GM23338 (cell line): ENCODE measurements at regions not wholly inside any gene's neighbourhood (a gene's known extent, or its start where the extent isn't known, plus 50 kb on each side); places are given as distances from the start of the nearest gene placed in this dataset.

Source experiments
- ATAC-seq: fragments of 200-7000 bp; cut with Tn5 transposase; 3 replicates; pipeline ENCODE4 v1.9.1; 2020
- DNase-seq: peaks from one replicate; pipeline ENCODE4 v3.0.0-alpha.2; 2015; ENCODE audit warnings: low spot score
- H2AFZ ChIP-seq: fragments of 200-600 bp; sonication (generic); 2 replicates; pipeline ENCODE4 v1.8.0; 2016; ENCODE audit warnings: antibody characterized with exemption, mild to moderate bottlenecking, moderate library complexity
- H3F3A ChIP-seq: fragments of 200-600 bp; sonication (generic); replicated peaks from 2 replicates; pipeline ENCODE4 v1.8.0; 2017; ENCODE audit warnings: antibody characterized with exemption, mixed run types, low read depth
- H3K27ac ChIP-seq: fragments of 200-600 bp; sonication (generic); 2 replicates; pipeline ENCODE4 v1.6.1; 2016; ENCODE audit warnings: low read depth
- H3K27me3 ChIP-seq: fragments of 200-600 bp; sonication (generic); 2 replicates; pipeline ENCODE4 v1.8.0; 2016; ENCODE audit warnings: mild to moderate bottlenecking, mixed run types, moderate library complexity; ENCODE audit not compliant: insufficient read depth
- H3K36me3 ChIP-seq: fragments of 200-600 bp; sonication (generic); 2 replicates; pipeline ENCODE4 v1.8.0; 2016; ENCODE audit warnings: mild to moderate bottlenecking; ENCODE audit not compliant: insufficient read depth
- H3K4me1 ChIP-seq: fragments of 200-600 bp; sonication (generic); 2 replicates; pipeline ENCODE4 v1.8.0; 2016; ENCODE audit warnings: mild to moderate bottlenecking, moderate library complexity; ENCODE audit not compliant: insufficient read depth
- H3K4me2 ChIP-seq: fragments of 200-600 bp; sonication (generic); 2 replicates; pipeline ENCODE4 v1.7.1; 2017; ENCODE audit warnings: mixed run types
- H3K4me3 ChIP-seq: fragments of 200-600 bp; sonication (generic); 2 replicates; pipeline ENCODE4 v1.6.1; 2016; ENCODE audit warnings: mixed run types
- H3K79me2 ChIP-seq: fragments of 200-600 bp; sonication (generic); replicated peaks from 2 replicates; pipeline ENCODE4 v1.8.0; 2017; ENCODE audit warnings: mild to moderate bottlenecking; ENCODE audit not compliant: insufficient read depth
- H3K9me2 ChIP-seq: fragments of 200-600 bp; sonication (generic); 2 replicates; pipeline ENCODE4 v1.8.0; 2017; ENCODE audit not compliant: insufficient read depth
- H4K20me1 ChIP-seq: fragments of 200-600 bp; sonication (generic); replicated peaks from 2 replicates; pipeline ENCODE4 v1.8.0; 2017; ENCODE audit warnings: mild to moderate bottlenecking; ENCODE audit not compliant: insufficient read depth
- H3K27ac Mint-ChIP-seq: 2 replicates; pipeline ENCODE4 v1.8.0; 2020; ENCODE audit warnings: inconsistent platforms, mild to moderate bottlenecking, moderate library complexity, mixed read lengths
- H3K27me3 Mint-ChIP-seq: 3 replicates; pipeline ENCODE4 v1.8.0; 2022; ENCODE audit warnings: low read depth, mild to moderate bottlenecking, moderate library complexity, mixed read lengths, inconsistent platforms; ENCODE audit not compliant: insufficient read depth, poor library complexity
- H3K36me3 Mint-ChIP-seq: 3 replicates; pipeline ENCODE4 v1.8.0; 2021; ENCODE audit warnings: low read depth, mild to moderate bottlenecking, inconsistent platforms, moderate library complexity, mixed read lengths
- H3K4me1 Mint-ChIP-seq: 3 replicates; pipeline ENCODE4 v1.8.0; 2020; ENCODE audit warnings: mild to moderate bottlenecking, inconsistent platforms, mixed read lengths
- H3K4me3 Mint-ChIP-seq: 3 replicates; pipeline ENCODE4 v1.8.0; 2021; ENCODE audit warnings: moderate library complexity, mild to moderate bottlenecking, inconsistent platforms, mixed read lengths
- H3K9me3 Mint-ChIP-seq: 3 replicates; pipeline ENCODE4 v1.8.0; 2020; ENCODE audit warnings: moderate library complexity, mild to moderate bottlenecking, inconsistent platforms, mixed read lengths
- CREB1 ChIP-seq: fragments of 250-450 bp; sonication (Bioruptor Pico); IDR thresholded peaks from 2 replicates; pipeline ENCODE4 v1.5.0; 2020; ENCODE audit warnings: low read depth, mild to moderate bottlenecking, moderate library complexity
- EZH2 ChIP-seq: fragments of 200-600 bp; sonication (generic); IDR thresholded peaks from one replicate; pipeline ENCODE4 v1.8.0; 2017; ENCODE audit warnings: antibody characterized with exemption, mild to moderate bottlenecking, low read depth; ENCODE audit not compliant: unreplicated experiment
- EZH2phosphoT487 ChIP-seq: fragments of 200-600 bp; sonication (generic); IDR thresholded peaks from one replicate; pipeline ENCODE4 v1.8.1; 2018; ENCODE audit warnings: antibody characterized with exemption; ENCODE audit not compliant: unreplicated experiment
- JUNB ChIP-seq: IDR thresholded peaks from one replicate; pipeline ENCODE4 v1.6.1; 2016; ENCODE audit warnings: antibody characterized with exemption; ENCODE audit not compliant: unreplicated experiment
- NANOG ChIP-seq: IDR thresholded peaks from 2 replicates; pipeline ENCODE4 v1.6.1; 2016; ENCODE audit warnings: antibody characterized with exemption, borderline replicate concordance
- POLR2AphosphoS5 ChIP-seq: IDR thresholded peaks from 2 replicates; pipeline ENCODE4 v1.6.1; 2016; ENCODE audit warnings: antibody characterized with exemption, low read depth
- STAT1 ChIP-seq: IDR thresholded peaks from one replicate; pipeline ENCODE4 v1.6.1; 2016; ENCODE audit warnings: antibody characterized with exemption; ENCODE audit not compliant: unreplicated experiment
- ZNF114 ChIP-seq: fragments of 250-450 bp; sonication (Bioruptor Pico); IDR thresholded peaks from 2 replicates; pipeline ENCODE4 v1.5.0; 2020; ENCODE audit warnings: mild to moderate bottlenecking, moderate library complexity
- ZNF331 ChIP-seq: fragments of 250-450 bp; sonication (Bioruptor Pico); IDR thresholded peaks from 2 replicates; pipeline ENCODE4 v1.5.0; 2020; ENCODE audit warnings: low read depth, mild to moderate bottlenecking, moderate library complexity
- TF ChIP-seq, protein P1 (sequence below): fragments of 250-450 bp; sonication (Bioruptor Pico); IDR thresholded peaks from 2 replicates; pipeline ENCODE4 v1.5.0; 2020; ENCODE audit warnings: mild to moderate bottlenecking, moderate library complexity
- TF ChIP-seq, protein P2 (sequence below): IDR thresholded peaks from 2 replicates; pipeline ENCODE4 v1.6.1; 2016; ENCODE audit warnings: antibody characterized with exemption
- TF ChIP-seq, protein P3 (sequence below): IDR thresholded peaks from one replicate; pipeline ENCODE4 v1.6.1; 2018; ENCODE audit warnings: antibody characterized with exemption; ENCODE audit not compliant: unreplicated experiment
- TF ChIP-seq, protein P4 (sequence below), 2 experiments: fragments of 200-600 bp in 1 of 2; sonication (generic) in 1 of 2; conservative IDR thresholded peaks; 2 replicates each; pipeline versions ENCODE4 v1.5.1 to v1.6.1; 2016 to 2017; ENCODE audit warnings: antibody characterized with exemption in 2 of 2, low read depth in 2 of 2, mild to moderate bottlenecking in 2 of 2, moderate library complexity in 1 of 2

DNA sequence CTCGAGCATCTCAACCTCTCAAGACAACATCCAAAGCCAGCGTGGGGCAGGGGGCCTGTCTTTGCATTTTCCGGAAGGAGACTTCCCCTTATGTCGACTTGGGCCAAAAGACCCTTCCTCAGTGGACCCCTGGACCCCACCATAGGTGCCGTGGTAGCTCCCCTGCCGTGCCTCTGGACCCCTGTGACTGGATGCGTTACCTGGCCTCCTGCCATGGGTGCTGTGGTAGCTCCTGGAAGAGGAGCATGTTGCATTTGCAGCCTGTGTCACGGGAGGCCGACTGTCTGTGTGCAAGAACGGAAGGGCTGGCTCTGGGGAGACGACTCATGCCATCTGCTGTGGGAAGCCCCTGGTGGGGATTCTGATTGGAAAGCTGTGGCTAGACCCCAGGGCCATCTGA, 130.1 kb downstream of the FOXL1 start:
- Histone ChIP-seq H3K36me3 (no peaks in the 10 kb centered on the region), H3K4me3 (no peak overlapping the region), H3K27ac (no peak overlapping the region), H3K4me2 (no peak overlapping the region), H3K4me1 (no peaks in the 10 kb centered on the region), H3F3A (no peaks in the 10 kb centered on the region), H4K20me1 (no peaks in the 10 kb centered on the region), H2AFZ (no peak overlapping the region), H3K9me2 (0 out of 2 replicates have a peak, but pooled peaks cover 4% of the 10 kb centered on the region), H3K79me2 (no peaks in the 10 kb centered on the region), H3K27me3 (no peaks in the 10 kb centered on the region)
- H3K27ac Mint-ChIP-seq = no peak overlapping the region
- H3K36me3 Mint-ChIP-seq = peaks cover 2% of the 10 kb centered on the region; the same call in 1 of the 3 replicates
- H3K4me1 Mint-ChIP-seq = peaks cover 17% of the 10 kb centered on the region
- TF ChIP-seq CREB1 (CRISPR knock-in tag) (no peak), EZH2 (no peak), NANOG (no peak), POLR2AphosphoS5 (no peak), ZNF331 (CRISPR knock-in tag) (no peak), JUNB (no peak), STAT1 (no peak), EZH2phosphoT487 (no peak), ZNF114 (CRISPR knock-in tag) (no peak)
- TF ChIP-seq, protein P1, sequence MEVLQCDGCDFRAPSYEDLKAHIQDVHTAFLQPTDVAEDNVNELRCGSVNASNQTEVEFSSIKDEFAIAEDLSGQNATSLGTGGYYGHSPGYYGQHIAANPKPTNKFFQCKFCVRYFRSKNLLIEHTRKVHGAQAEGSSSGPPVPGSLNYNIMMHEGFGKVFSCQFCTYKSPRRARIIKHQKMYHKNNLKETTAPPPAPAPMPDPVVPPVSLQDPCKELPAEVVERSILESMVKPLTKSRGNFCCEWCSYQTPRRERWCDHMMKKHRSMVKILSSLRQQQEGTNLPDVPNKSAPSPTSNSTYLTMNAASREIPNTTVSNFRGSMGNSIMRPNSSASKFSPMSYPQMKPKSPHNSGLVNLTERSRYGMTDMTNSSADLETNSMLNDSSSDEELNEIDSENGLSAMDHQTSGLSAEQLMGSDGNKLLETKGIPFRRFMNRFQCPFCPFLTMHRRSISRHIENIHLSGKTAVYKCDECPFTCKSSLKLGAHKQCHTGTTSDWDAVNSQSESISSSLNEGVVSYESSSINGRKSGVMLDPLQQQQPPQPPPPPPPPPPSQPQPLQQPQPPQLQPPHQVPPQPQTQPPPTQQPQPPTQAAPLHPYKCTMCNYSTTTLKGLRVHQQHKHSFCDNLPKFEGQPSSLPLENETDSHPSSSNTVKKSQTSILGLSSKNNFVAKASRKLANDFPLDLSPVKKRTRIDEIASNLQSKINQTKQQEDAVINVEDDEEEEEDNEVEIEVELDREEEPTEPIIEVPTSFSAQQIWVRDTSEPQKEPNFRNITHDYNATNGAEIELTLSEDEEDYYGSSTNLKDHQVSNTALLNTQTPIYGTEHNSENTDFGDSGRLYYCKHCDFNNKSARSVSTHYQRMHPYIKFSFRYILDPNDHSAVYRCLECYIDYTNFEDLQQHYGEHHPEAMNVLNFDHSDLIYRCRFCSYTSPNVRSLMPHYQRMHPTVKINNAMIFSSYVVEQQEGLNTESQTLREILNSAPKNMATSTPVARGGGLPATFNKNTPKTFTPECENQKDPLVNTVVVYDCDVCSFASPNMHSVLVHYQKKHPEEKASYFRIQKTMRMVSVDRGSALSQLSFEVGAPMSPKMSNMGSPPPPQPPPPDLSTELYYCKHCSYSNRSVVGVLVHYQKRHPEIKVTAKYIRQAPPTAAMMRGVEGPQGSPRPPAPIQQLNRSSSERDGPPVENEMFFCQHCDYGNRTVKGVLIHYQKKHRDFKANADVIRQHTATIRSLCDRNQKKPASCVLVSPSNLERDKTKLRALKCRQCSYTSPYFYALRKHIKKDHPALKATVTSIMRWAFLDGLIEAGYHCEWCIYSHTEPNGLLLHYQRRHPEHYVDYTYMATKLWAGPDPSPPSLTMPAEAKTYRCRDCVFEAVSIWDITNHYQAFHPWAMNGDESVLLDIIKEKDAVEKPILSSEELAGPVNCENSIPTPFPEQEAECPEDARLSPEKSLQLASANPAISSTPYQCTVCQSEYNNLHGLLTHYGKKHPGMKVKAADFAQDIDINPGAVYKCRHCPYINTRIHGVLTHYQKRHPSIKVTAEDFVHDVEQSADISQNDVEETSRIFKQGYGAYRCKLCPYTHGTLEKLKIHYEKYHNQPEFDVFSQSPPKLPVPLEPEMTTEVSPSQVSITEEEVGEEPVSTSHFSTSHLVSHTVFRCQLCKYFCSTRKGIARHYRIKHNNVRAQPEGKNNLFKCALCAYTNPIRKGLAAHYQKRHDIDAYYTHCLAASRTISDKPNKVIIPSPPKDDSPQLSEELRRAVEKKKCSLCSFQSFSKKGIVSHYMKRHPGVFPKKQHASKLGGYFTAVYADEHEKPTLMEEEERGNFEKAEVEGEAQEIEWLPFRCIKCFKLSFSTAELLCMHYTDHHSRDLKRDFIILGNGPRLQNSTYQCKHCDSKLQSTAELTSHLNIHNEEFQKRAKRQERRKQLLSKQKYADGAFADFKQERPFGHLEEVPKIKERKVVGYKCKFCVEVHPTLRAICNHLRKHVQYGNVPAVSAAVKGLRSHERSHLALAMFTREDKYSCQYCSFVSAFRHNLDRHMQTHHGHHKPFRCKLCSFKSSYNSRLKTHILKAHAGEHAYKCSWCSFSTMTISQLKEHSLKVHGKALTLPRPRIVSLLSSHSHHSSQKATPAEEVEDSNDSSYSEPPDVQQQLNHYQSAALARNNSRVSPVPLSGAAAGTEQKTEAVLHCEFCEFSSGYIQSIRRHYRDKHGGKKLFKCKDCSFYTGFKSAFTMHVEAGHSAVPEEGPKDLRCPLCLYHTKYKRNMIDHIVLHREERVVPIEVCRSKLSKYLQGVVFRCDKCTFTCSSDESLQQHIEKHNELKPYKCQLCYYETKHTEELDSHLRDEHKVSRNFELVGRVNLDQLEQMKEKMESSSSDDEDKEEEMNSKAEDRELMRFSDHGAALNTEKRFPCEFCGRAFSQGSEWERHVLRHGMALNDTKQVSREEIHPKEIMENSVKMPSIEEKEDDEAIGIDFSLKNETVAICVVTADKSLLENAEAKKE (CRISPR knock-in tag) = no peak
- TF ChIP-seq, protein P2, sequence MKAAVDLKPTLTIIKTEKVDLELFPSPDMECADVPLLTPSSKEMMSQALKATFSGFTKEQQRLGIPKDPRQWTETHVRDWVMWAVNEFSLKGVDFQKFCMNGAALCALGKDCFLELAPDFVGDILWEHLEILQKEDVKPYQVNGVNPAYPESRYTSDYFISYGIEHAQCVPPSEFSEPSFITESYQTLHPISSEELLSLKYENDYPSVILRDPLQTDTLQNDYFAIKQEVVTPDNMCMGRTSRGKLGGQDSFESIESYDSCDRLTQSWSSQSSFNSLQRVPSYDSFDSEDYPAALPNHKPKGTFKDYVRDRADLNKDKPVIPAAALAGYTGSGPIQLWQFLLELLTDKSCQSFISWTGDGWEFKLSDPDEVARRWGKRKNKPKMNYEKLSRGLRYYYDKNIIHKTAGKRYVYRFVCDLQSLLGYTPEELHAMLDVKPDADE = no peak
- TF ChIP-seq, protein P3, sequence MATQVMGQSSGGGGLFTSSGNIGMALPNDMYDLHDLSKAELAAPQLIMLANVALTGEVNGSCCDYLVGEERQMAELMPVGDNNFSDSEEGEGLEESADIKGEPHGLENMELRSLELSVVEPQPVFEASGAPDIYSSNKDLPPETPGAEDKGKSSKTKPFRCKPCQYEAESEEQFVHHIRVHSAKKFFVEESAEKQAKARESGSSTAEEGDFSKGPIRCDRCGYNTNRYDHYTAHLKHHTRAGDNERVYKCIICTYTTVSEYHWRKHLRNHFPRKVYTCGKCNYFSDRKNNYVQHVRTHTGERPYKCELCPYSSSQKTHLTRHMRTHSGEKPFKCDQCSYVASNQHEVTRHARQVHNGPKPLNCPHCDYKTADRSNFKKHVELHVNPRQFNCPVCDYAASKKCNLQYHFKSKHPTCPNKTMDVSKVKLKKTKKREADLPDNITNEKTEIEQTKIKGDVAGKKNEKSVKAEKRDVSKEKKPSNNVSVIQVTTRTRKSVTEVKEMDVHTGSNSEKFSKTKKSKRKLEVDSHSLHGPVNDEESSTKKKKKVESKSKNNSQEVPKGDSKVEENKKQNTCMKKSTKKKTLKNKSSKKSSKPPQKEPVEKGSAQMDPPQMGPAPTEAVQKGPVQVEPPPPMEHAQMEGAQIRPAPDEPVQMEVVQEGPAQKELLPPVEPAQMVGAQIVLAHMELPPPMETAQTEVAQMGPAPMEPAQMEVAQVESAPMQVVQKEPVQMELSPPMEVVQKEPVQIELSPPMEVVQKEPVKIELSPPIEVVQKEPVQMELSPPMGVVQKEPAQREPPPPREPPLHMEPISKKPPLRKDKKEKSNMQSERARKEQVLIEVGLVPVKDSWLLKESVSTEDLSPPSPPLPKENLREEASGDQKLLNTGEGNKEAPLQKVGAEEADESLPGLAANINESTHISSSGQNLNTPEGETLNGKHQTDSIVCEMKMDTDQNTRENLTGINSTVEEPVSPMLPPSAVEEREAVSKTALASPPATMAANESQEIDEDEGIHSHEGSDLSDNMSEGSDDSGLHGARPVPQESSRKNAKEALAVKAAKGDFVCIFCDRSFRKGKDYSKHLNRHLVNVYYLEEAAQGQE = no peak
- TF ChIP-seq, protein P4, sequence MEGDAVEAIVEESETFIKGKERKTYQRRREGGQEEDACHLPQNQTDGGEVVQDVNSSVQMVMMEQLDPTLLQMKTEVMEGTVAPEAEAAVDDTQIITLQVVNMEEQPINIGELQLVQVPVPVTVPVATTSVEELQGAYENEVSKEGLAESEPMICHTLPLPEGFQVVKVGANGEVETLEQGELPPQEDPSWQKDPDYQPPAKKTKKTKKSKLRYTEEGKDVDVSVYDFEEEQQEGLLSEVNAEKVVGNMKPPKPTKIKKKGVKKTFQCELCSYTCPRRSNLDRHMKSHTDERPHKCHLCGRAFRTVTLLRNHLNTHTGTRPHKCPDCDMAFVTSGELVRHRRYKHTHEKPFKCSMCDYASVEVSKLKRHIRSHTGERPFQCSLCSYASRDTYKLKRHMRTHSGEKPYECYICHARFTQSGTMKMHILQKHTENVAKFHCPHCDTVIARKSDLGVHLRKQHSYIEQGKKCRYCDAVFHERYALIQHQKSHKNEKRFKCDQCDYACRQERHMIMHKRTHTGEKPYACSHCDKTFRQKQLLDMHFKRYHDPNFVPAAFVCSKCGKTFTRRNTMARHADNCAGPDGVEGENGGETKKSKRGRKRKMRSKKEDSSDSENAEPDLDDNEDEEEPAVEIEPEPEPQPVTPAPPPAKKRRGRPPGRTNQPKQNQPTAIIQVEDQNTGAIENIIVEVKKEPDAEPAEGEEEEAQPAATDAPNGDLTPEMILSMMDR (conservative IDR thresholded peaks at IDR 0.05; ENCODE audit: low read depth in 2 of 2) = no peak
- H3K27me3 Mint-ChIP-seq = peaks cover 12% of the 10 kb centered on the region
- peaks cover 8% of the 10 kb centered on the region; the same call in 2 of the 3 replicates for H3K9me3 Mint-ChIP-seq
- DNase-seq (no peak), ATAC-seq (no peak)
- H3K4me3 Mint-ChIP-seq = no peak overlapping the region
